CD4-positive, alpha-beta T cell treated with Interleukin-17A for 1 hour (primary cell): ENCODE measurements at regions not wholly inside any gene's neighbourhood (a gene's known extent, or its start where the extent isn't known, plus 50 kb on each side); places are given as distances from the start of the nearest gene placed in this dataset.
"Not testable (repeated sequence)": the region's sequence is repeated elsewhere in the genome, so short reads cannot be mapped to it uniquely, and the experiment has no call there.

Experiments
- DNase-seq: peaks from one replicate; pipeline ENCODE4 v3.0.0-alpha.2; 2020

DNA sequence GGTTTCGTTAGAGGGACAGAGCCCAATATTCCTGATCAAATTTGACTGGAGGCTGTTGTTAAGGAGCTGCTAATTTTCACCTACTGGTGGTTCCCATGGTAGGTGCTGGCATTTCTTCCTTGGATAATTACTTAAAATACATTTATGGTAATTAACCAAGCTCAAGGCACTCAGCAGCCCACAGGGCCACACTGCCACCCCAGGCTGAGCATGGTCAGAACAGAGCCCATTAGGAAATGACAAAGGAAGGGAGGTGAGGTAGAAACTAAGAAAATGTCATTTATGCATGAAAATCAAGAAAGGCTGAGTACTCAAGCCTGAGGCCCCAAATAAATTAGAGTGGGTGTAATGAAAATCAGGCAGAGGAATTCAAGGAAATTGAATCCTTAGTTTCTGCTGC lies 510.2 kb upstream of the GYPC start:
- no peak for DNase-seq

DNA sequence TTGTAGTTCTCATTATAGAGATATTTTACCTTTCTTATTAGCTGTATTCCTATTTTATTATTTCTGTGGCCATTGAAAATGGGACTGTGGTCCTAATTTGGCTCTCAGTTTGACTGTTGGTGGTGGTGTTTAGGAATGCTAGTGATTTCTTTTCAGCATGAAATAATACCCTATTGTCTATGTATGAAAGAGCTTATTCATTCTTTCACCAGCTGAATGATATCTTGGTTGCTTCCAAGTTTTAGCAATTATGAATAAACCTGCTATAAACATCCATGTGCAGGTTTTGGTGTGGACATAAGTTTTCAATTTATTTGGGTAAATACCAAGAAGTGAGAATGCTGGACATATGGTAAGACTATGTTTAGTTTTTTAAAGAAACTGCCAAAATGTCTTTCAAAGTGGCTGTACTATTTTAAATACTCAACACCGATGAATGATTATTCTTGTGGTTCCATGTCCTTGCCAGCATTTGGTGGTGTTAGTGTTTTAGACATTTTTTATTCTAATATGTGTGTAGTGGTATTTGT lies 501.6 kb upstream of the GYPC start:
- no peak for DNase-seq

DNA sequence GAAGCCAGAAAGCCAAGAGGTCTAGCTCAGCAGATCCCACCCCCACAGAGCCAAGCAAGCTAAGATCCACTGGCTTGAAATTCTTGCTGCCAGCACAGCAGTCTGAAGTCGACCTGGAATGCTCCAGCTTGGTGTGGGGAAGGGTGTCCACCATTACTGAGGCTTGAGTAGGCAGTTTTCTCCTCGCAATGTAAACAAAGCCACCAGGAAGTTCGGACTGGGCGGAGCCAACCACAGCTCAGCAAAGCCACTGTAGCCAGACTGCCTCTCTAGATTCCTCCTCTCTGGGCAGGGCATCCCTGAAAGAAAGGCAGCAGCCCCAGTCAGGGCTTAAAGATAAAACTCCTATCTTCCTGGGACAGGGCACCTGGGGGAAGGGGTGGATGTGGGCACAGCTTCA lies 495.0 kb upstream of the GYPC start:
- not testable (repeated sequence) for DNase-seq

DNA sequence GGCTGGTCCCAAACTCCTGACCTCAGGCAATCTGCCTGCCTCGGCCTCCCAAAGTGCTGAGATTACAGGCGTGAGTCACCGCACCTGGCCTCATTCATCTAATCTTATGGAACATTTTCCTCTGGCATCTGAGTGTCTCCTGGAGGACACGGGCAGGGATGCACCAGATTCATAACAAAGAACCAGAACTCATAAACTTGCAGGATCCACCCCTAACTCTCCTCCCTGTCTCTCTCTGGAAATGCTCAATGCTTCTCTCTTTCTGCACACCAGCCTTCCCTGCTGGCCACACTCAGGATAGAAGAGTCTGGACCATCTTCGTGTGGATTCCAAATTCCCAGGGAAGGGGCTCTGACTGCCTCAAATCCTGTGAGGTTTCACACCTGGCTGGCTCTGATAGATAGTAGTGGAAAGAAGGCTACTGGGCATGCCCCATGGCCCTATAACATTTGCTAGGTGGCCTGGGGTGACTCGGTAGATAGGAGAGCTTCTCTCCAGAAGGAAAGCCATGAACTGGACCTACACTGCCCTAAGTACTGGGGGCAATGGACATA lies 483.2 kb upstream of the GYPC start:
- no peak for DNase-seq

DNA sequence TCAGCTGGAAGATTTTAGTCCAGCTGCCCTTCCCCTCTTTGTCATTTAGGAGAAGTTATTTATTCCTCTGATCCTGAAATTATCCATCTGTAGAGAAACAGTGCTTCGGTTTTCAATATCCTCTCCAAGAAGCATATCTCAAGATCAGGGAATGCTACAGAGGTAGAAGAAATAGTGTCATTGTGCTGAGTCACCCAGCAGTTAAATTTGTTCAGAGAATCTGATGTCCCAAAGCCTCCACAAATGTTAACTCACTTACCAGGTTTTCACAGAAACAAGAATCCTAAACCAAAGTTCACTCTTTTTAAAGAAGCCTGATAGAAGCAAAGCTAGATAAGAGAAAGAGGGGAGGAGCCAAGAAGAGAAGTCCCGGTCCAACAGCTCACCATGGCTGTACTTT lies 480.7 kb upstream of the GYPC start:
- no peak for DNase-seq

- no peak for DNase-seq
Observed at GRCh38 chr2:126177479-126177878, 478.5 kb upstream of the GYPC start.

- DNase-seq = no peak
Observed at GRCh38 chr2:126187668-126188067, 468.3 kb upstream of the GYPC start.

DNA sequence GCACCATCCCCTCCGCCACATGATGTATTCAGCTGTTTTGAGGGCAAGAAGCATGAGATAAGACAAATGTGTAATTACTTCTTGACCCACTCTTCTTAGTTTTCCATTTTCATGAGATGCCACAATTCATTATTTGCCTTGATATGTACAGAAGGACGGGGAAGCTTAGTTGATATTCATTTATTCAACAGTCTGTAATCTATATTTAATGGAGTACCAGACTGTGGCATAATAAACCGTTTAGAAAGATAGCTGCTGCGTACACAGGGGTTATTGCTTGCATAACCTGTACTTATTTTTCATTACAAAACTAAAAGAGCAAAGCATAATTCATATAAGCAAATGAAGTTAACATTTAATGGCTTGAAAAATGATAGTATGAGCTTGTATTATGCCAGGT lies 466.4 kb upstream of the GYPC start:
- DNase-seq = no peak

DNA sequence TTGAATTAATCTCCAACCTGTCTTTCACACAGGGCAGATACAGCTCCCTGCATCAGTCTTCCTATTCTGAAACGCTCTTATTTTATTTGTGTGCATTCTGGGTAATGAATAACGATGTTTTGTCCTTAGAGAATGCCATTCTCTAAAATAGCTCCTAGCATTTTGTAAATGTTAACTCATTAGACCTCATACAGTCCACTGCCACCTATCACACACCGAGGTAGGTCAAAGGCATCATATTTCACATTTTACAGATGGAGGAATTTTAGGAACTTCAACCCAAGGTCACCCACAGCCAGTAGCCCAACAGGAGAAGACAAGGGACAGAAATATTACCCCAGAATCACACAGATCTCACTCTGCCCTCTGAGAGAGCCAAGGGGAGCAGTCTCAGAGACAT lies 455.4 kb upstream of the GYPC start:
- no peak for DNase-seq

DNA sequence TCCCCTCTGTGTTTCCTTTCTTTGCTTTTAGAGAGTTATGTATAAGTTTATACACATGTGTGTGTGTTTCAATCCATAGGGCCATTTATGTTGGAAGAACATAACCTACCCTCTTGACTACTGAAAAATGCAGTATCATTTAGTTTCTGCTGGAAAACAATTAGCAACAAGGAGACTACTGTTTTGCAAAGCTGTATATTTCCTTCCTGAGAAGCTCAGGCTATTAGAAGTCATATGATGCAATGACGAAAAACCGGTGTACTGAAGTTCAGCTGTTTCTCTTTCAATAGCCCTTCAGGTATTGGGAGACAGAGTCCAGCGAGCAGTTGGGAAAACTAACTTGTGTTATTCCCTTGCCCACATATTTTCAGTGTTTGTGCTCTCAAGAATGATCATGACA lies 447.7 kb upstream of the GYPC start:
- no peak for DNase-seq

GRCh38 chr2:126212735-126213134 lies 443.2 kb upstream of the GYPC start:
- DNase-seq = no peak

- no peak for DNase-seq
Observed at GRCh38 chr2:126219081-126219480, 436.9 kb upstream of the GYPC start.

- no peak for DNase-seq
Observed at GRCh38 chr2:126220331-126220730, 435.6 kb upstream of the GYPC start.

DNA sequence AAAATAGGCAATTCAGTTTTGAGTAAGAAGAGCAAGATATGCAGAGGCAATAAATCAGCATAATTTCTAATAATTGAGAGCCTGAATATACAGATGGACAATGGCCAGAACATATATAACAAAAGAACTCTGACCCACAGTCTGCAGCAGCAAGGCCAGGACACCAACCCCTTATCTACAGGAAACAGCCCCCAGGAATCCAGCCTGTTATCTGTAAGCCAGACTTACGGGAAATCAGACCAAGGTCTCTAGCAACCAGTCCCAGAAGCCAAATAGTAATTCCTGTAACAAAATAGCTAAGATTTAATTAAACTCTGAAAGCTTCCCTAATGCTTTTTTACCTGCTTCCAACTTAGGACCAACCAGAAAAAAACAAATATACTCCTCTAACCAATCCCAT lies 434.5 kb upstream of the GYPC start:
- DNase-seq = no peak

- no peak for DNase-seq
Observed at GRCh38 chr2:126222278-126222677, 433.7 kb upstream of the GYPC start.

DNA sequence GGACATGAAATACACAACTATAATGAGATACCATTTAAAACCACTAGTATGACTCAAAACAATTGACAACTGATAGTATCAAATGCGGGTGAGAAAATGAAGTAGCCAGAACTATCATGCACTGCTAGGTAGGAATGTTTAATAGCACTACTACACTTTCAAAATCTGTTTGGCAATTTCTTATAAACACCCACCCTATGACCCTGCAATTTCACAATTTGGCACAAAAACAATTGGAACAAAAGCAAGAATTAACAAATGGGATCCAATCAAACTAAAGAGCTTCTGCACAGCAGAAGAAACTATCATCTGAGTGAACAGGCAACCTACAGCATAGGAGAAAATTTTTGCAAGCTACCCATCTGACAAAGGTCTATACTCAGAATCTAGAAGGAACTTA lies 431.2 kb upstream of the GYPC start:
- no peak for DNase-seq

GRCh38 chr2:126227250-126227649 lies 428.7 kb upstream of the GYPC start:
- DNase-seq = no peak

DNA sequence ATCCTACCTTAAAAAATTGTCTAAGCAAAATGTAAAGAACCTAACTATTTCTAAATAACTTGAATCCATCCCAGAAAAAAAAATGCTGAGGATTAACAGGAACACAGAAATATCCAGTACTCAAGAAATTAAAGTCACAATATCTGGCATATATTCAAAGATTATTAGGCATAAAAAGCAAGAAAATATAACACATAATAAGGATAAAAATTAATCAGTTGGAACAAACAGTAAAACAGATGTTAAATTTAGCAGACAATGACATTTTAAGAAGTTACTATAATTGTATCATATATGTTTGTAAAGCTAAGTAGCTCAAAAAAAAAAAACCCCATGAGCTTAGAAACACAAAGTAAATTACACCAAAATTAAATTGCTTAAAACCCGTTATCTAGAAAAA lies 427.4 kb upstream of the GYPC start:
- no peak for DNase-seq

- DNase-seq = no peak
Observed at GRCh38 chr2:126238251-126238650, 417.7 kb upstream of the GYPC start.

DNA sequence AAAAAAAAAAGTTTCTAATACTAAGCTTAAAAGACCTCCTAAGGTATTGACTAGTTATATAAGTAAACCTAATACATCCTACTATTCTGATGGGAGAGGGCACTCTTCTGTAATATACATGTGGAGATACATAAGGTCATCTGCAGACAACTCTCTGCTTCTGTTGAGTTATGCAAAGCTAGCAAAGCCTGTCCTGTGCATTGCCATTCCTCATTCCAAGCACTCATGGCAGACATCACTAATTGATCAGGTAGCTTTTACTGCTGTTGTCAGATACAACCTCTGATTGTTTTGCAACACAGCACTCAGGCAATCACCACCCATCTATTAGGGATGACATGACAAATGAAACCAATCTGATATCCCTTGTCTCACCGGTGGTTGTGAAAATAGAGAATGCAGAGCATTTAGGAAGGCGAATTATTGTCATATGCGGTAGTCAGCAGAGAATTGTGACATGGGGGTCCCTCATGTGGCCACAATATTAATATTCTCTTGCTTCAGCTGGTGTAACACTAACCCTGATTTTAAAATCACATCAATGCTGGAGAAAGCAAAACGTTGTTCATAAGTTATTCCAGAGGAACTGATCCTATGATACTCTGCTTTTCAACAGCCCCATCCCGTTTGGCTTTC lies 416.5 kb upstream of the GYPC start:
- no peak for DNase-seq

DNA sequence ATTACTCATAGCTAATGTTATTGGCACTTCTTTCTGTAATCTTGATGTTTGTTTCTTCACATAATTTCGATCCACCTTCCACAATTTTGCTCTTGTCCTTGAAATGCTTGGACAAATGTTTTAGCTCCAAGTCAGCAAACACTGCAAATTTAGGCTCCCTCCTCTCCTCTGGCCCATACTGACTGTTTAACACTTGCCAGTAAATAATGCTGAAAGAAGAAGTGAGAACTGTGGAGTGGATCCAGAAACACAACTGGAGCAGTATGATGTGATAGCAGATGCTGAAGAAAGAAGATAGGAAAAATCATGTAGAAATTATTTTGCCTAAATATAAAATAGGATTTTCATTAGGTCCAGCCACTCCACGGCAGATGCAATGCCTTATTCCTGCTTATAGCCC lies 415.0 kb upstream of the GYPC start:
- no peak for DNase-seq

- DNase-seq = no peak
Observed at GRCh38 chr2:126241411-126241810, 414.5 kb upstream of the GYPC start.

- DNase-seq = peak; percentile 17
Observed at GRCh38 chr2:126244937-126245336, 411.0 kb upstream of the GYPC start.

DNA sequence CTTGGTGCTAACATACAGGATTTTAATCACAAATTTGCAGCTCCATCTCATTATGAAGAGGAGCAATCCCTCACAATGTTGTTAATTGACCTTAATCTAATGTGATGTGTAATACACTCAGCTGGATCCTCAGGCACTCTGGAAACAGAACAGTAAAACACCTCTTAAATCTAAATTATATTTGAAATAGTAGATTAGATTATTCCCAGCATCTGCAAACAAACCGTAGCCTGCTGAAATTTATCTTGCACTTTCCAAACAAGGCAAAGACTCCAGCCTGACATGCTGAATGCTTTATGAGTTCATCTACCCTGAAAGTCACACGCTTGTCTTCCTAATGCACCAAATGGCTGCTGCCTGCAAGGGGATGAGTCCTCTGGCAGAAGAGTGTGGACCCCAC lies 402.3 kb upstream of the GYPC start:
- DNase-seq = no peak

GRCh38 chr2:126264625-126265024 lies 391.3 kb upstream of the GYPC start:
- no peak for DNase-seq
